ENCODE measurements at regions not wholly inside any gene's neighbourhood (a gene's known extent, or its start where the extent isn't known, plus 50 kb on each side); places are given as distances from the start of the nearest gene placed in this dataset.

GRCh38 chr4:54986095-54986846, 139.1 kb downstream of the KDR start:
- DNase-seq = no peak

- no peak for DNase-seq
Observed at GRCh38 chr4:54976682-54977081, 148.7 kb downstream of the KDR start.

- no peak for DNase-seq
Observed at GRCh38 chr4:54976031-54976430, 149.4 kb downstream of the KDR start.

DNA sequence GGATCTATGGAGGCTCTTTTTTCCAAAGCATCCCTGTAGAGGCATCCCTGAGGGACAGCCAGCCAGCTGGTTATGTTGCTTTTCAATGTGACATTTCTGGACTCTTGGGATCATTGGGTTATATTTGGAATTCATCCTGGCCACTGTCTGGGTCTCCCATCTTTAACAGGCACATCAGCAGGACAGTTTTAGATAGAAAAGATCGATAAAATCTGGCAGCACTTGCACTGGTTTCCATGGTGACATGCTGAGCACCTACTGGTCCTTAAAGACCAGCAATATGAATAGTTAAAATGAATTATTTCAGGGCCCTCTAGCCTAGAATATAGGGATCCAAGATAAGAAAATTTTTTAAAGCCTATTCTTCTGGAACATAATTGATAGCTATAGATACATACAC, 151.6 kb downstream of the KDR start:
- DNase-seq = no peak

DNA sequence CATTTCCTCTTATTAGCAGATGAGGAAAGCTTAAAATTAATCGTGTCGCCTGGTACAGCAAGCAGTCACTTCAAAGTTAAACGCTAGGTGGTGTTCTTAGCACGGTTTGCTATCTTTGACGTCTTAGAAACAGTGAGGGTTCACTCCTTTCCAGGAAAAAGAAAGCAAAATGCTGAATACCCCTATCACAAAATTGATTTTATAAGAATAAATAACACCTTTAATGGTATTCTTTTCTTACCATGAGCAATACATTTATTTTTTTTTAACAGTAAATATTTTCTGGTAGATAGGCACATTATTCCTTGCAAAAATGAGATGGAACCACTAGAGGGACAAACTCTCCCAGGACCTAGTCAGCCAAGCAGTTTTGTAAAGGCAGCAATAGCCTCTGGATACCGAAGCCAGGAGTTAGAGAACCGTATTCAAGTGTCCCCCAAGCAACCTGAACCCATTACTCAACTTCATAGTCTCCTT, 153.9 kb downstream of the KDR start:
- no peak for DNase-seq

GRCh38 chr4:54967289-54967688, 158.1 kb downstream of the KDR start:
- DNase-seq = no peak

- DNase-seq = no peak
Observed at GRCh38 chr4:54961357-54961975, 163.9 kb downstream of the KDR start.

DNA sequence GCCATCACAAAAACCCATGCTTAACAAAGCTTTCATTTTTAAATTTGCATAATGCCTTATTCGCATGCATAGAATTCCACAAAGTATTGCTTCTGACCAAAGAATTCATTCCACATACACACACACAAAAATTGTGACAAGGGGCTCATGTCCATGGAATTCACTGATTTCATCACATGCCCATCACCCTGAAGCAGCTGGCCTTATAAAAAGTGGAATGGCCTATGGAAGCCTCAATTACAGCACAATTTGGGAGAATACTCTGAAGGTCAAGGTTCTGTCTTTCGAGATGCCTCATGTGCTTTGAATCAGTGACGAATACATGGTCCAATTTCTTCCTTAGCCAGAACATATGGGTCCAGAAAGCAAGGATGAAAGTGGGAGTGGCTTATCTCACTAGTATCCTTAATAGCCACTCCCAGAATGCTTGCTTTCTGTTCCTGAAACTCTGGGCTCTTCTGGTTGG, 165.7 kb downstream of the KDR start:
- no peak for DNase-seq

GRCh38 chr4:54959131-54959530, 166.3 kb downstream of the KDR start:
- no peak for DNase-seq

DNA sequence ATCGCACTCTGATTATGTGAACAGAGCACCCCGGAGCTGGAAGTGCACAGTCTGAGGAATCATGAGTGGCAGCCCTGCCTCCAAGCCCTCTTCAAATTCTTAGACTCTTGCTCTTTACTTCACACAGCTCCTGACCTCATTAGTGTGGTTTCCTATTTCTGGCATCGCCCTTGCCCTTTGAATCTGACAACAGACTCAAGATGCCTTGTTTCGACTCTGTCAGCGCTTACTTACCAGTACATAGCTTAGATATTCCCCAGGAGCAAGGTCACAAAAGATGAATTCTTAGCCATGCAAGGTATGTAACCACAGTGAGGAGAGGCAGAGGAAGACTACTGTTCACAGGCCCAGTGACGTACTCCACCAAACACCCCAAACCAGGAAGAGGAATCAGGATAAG, 167.2 kb downstream of the KDR start:
- DNase-seq = no peak

- no peak for DNase-seq
Observed at GRCh38 chr4:54954656-54955388, 170.6 kb downstream of the KDR start.

- DNase-seq = no peak
Observed at GRCh38 chr4:54946741-54947140, 178.7 kb downstream of the KDR start.

- DNase-seq = no peak
Observed at GRCh38 chr4:54945838-54946237, 179.6 kb downstream of the KDR start.

DNA sequence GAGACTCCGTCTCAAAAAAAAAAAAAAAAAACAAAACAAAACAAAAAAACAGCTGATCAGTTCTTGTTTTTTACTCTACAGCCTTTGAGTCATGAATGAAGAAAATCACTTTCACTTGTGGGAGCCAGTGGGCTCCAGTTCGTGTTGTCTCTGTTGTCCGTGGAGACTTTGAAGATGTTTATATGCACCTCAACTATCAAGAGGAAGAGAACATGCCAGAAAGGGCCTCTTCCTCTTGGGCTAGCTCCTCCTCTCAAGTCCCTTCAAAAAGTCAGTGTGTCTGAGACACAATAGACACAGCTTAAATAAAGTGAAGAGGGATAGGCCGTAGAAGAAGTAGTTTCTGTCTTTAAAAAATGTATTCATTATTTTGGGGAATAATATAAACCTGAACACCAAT, 182.7 kb downstream of the KDR start:
- DNase-seq = no peak

GRCh38 chr4:54941994-54942552, 183.3 kb downstream of the KDR start:
- DNase-seq = no peak

GRCh38 chr4:54940996-54941865, 184.2 kb downstream of the KDR start:
- no peak for DNase-seq

- no peak for DNase-seq
Observed at GRCh38 chr4:54937501-54937900, 187.9 kb downstream of the KDR start.

GRCh38 chr4:54933579-54933978, 191.8 kb downstream of the KDR start:
- no peak for DNase-seq

DNA sequence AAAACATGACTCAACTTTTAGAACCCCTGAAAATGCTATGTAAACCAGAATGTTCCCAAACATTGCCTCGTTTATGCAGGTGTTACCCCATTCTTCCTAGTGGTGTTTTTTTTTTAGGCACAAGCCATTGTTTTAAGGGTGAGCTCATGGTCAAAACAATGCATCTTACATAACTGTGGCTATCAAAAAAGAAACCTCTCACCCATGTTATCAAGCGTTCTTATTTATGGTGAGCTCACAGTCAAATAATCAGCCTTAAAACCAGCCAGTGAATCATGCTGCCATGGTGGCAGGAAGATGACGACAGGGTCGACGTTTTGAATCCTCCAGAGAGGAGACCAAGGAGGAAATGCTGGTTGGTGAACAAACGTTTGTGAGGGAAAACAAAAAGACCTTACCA, 195.2 kb downstream of the KDR start:
- DNase-seq = no peak

GRCh38 chr4:54929459-54929858, 195.9 kb downstream of the KDR start:
- DNase-seq = no peak

- no peak for DNase-seq
Observed at GRCh38 chr4:54924891-54925290, 200.5 kb downstream of the KDR start.

GRCh38 chr4:54915276-54915675, 210.1 kb downstream of the KDR start:
- DNase-seq = no peak

DNA sequence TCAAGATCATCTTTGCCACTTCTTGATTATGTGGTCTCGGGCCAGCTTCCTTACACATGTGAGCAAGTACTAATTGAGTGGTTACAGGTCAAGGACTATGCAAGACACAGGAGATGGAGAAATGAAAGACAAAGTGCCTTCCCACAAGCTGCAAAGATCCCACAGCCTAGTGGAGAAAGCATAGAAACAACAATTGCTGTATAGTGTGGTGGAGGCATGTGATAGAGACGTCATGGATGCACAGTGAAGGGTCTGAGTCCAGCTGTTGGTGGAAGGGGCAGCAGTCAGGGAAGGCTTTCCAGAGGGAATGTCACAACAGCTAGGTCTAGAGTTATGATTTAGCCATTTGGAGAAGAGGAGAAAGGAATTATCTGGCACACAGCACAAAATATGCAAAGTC, 210.6 kb downstream of the KDR start:
- no peak for DNase-seq

Measured in GOT3 (cell line).